ENCODE measurements at regions not wholly inside any gene's neighbourhood (a gene's known extent, or its start where the extent isn't known, plus 50 kb on each side); places are given as distances from the start of the nearest gene placed in this dataset.

GRCh38 chr1:215287362-215287761 lies 204.8 kb downstream of the KCNK2 start:
- ChIA-PET POLR2A (no interaction called here), CTCF (no interaction called here)
- no peak for TF ChIP-seq CTCF (IDR thresholded peaks at IDR 0.05; ENCODE audit: unreplicated experiment)
- intact Hi-C loops (cut with micrococcal nuclease), result no loop called here
- Mint-ChIP-seq H3K36me3 (ENCODE audit: insufficient read depth, unreplicated experiment) (no peaks in the 10 kb centered on the region), H3K4me1 (ENCODE audit: insufficient read depth, unreplicated experiment) (peaks cover 9% of the 10 kb centered on the region), H3K4me3 (ENCODE audit: unreplicated experiment) (no peak overlapping the region), H3K9me3 (ENCODE audit: unreplicated experiment) (peaks cover 13% of the 10 kb centered on the region), H3K27me3 (ENCODE audit: insufficient read depth, unreplicated experiment) (no peaks in the 10 kb centered on the region), H3K27ac (ENCODE audit: low read depth, unreplicated experiment) (no peak overlapping the region)
- DNase-seq (ENCODE audit: unreplicated experiment), result no peak
- no TSS peak for BruUV-seq (replicated peaks)

GRCh38 chr1:215290018-215290417 lies 207.5 kb downstream of the KCNK2 start:
- H3K4me3 Mint-ChIP-seq (ENCODE audit: unreplicated experiment), result no peak overlapping the region

GRCh38 chr1:215292932-215293331 lies 210.4 kb downstream of the KCNK2 start:
- Mint-ChIP-seq H3K4me1 (ENCODE audit: insufficient read depth, unreplicated experiment) (peaks cover 8% of the 10 kb centered on the region), H3K36me3 (ENCODE audit: insufficient read depth, unreplicated experiment) (no peaks in the 10 kb centered on the region), H3K9me3 (ENCODE audit: unreplicated experiment) (peaks cover 19% of the 10 kb centered on the region), H3K27ac (ENCODE audit: low read depth, unreplicated experiment) (no peak overlapping the region), H3K4me3 (ENCODE audit: unreplicated experiment) (no peak overlapping the region), H3K27me3 (ENCODE audit: insufficient read depth, unreplicated experiment) (no peaks in the 10 kb centered on the region)
- DNase-seq (ENCODE audit: unreplicated experiment), result no peak
- no peak for TF ChIP-seq CTCF (IDR thresholded peaks at IDR 0.05; ENCODE audit: unreplicated experiment)
- POLR2A ChIA-PET, result interaction anchor here (1.1 kb wide), 1 partner anchor 12 kb away, joined by 4 read pairs; no protein-coding TSS in a partner anchor
- CTCF ChIA-PET, result interaction anchor here (0.6 kb wide), 1 partner anchor 273 kb away, joined by 3 read pairs; no protein-coding TSS in a partner anchor
- BruUV-seq (replicated peaks), result no TSS peak
- intact Hi-C loops (cut with micrococcal nuclease), result no loop called here

More at GRCh38 chr1:215290018-215290417, 207.5 kb downstream of the KCNK2 start:
- TF ChIP-seq CTCF (IDR thresholded peaks at IDR 0.05; ENCODE audit: unreplicated experiment), result no peak
- Mint-ChIP-seq H3K27ac (ENCODE audit: low read depth, unreplicated experiment) (no peak overlapping the region), H3K4me1 (ENCODE audit: insufficient read depth, unreplicated experiment) (peaks cover 8% of the 10 kb centered on the region), H3K9me3 (ENCODE audit: unreplicated experiment) (peaks cover 20% of the 10 kb centered on the region), H3K36me3 (ENCODE audit: insufficient read depth, unreplicated experiment) (no peaks in the 10 kb centered on the region), H3K27me3 (ENCODE audit: insufficient read depth, unreplicated experiment) (no peaks in the 10 kb centered on the region)
- intact Hi-C loops (cut with micrococcal nuclease), result no loop called here
- peak; percentile 16 for DNase-seq (ENCODE audit: unreplicated experiment)
- CTCF ChIA-PET, result interaction anchor here (0.6 kb wide), 1 partner anchor 593 kb away, joined by 3 read pairs; no protein-coding TSS in a partner anchor
- no TSS peak for BruUV-seq (replicated peaks)
- POLR2A ChIA-PET, result no interaction called here

- intact Hi-C loops (cut with micrococcal nuclease), result no loop called here
- no TSS peak for BruUV-seq (replicated peaks)
- Mint-ChIP-seq H3K27ac (ENCODE audit: low read depth, unreplicated experiment) (no peak overlapping the region), H3K9me3 (ENCODE audit: unreplicated experiment) (peaks cover 4% of the 10 kb centered on the region), H3K36me3 (ENCODE audit: insufficient read depth, unreplicated experiment) (no peaks in the 10 kb centered on the region), H3K4me1 (ENCODE audit: insufficient read depth, unreplicated experiment) (no peaks in the 10 kb centered on the region), H3K4me3 (ENCODE audit: unreplicated experiment) (no peak overlapping the region), H3K27me3 (ENCODE audit: insufficient read depth, unreplicated experiment) (no peaks in the 10 kb centered on the region)
- CTCF ChIA-PET, result interaction anchor here (2.4 kb wide), 1 partner anchor 19 kb away, joined by 6 read pairs; no protein-coding TSS in a partner anchor
- DNase-seq (ENCODE audit: unreplicated experiment), result no peak
- no peak for TF ChIP-seq CTCF (IDR thresholded peaks at IDR 0.05; ENCODE audit: unreplicated experiment)
- POLR2A ChIA-PET, result interaction anchor here (0.7 kb wide), 1 partner anchor 210 kb away, joined by 3 read pairs; no protein-coding TSS in a partner anchor
These were observed 223.9 kb downstream of the KCNK2 start for GRCh38 chr1:215306426-215306825.

Data from MCF 10A (cell line).